WTC11 (cell line): ENCODE measurements at regions not wholly inside any gene's neighbourhood (a gene's known extent, or its start where the extent isn't known, plus 50 kb on each side); places are given as distances from the start of the nearest gene placed in this dataset.

ENCODE experiments used
- ATF2 ChIP-seq: sonication (generic); formaldehyde crosslinking; IDR thresholded peaks from 2 replicates; pipeline ENCODE4 v1.8.1; 2022; ENCODE audit warnings: low read depth, missing genetic modification reagents, borderline replicate concordance
- CREM ChIP-seq: sonication (generic); formaldehyde crosslinking; IDR thresholded peaks from 2 replicates; pipeline ENCODE4 v1.8.1; 2022; ENCODE audit warnings: mild to moderate bottlenecking, missing genetic modification reagents, moderate library complexity
- CTCF ChIP-seq: fragments of 200-600 bp; IDR thresholded peaks from 2 replicates; pipeline ENCODE4 v1.8.0; 2022; ENCODE audit warnings: antibody characterized with exemption
- JUN ChIP-seq: sonication (generic); formaldehyde crosslinking; IDR thresholded peaks from 2 replicates; pipeline ENCODE4 v1.8.0; 2023; ENCODE audit warnings: mild to moderate bottlenecking, missing genetic modification reagents
- NFYB ChIP-seq: sonication (generic); formaldehyde crosslinking; conservative IDR thresholded peaks from 2 replicates; pipeline ENCODE4 v1.8.0; 2022; ENCODE audit warnings: low read depth, missing genetic modification reagents
- STAT6 ChIP-seq: sonication (generic); formaldehyde crosslinking; conservative IDR thresholded peaks from 2 replicates; pipeline ENCODE4 v1.8.1; 2023; ENCODE audit warnings: mild to moderate bottlenecking, low read depth, missing genetic modification reagents, moderate library complexity
- ZNF232 ChIP-seq: sonication (generic); formaldehyde crosslinking; IDR thresholded peaks from 2 replicates; pipeline ENCODE4 v1.8.0; 2022; ENCODE audit warnings: mild to moderate bottlenecking, missing genetic modification reagents

GRCh38 chr11:106514706-106515105 lies 437.2 kb downstream of the AASDHPPT start:
- no peak for TF ChIP-seq CTCF
- TF ChIP-seq ATF2 (CRISPR knock-in tag), result no peak
- no peak for TF ChIP-seq ZNF232 (CRISPR knock-in tag)
- no peak for TF ChIP-seq NFYB (CRISPR knock-in tag)
- no peak for TF ChIP-seq STAT6 (CRISPR knock-in tag)
- TF ChIP-seq JUN (CRISPR knock-in tag), result no peak
- TF ChIP-seq CREM (CRISPR knock-in tag), result no peak
